ENCODE measurements at regions not wholly inside any gene's neighbourhood (a gene's known extent, or its start where the extent isn't known, plus 50 kb on each side); places are given as distances from the start of the nearest gene placed in this dataset.

DNA sequence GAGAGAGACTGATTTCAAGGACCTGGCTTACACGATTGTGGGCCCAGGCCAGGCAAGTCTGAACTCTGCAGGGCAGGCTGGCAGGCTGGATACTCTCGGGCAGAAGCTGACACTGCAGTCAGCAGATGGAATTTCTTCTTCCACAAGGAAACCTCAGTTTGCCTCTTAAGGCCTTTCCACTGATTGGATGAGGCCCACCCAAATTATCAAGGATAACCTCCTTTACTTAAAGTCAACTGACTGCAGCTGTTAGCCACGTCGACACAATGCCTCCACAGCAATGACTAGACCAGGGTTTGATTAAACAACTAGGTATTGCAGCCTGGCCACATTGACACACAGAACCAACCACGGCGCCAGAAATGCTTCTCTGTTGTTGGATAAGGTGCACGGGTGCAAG lies 130.5 kb downstream of the PSMG1 start:
- DNase-seq, result no peak

DNA sequence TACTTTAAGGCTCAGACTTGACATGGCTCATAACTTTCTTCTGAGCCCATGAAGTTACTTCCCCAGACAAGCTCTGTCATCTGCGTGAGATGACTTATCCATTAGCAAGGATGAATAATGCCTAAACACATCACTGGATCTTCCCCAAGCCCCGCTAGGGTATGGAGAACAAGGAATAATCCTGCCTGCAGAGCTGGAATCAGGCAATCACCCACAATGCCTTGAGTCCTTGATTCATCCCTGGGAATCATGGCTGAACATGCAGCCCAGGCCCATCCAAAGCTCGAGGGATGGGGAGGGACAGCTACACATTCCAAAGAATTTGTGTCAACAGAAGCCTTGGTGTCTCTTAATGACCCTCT lies 131.7 kb downstream of the PSMG1 start:
- no peak for DNase-seq

DNA sequence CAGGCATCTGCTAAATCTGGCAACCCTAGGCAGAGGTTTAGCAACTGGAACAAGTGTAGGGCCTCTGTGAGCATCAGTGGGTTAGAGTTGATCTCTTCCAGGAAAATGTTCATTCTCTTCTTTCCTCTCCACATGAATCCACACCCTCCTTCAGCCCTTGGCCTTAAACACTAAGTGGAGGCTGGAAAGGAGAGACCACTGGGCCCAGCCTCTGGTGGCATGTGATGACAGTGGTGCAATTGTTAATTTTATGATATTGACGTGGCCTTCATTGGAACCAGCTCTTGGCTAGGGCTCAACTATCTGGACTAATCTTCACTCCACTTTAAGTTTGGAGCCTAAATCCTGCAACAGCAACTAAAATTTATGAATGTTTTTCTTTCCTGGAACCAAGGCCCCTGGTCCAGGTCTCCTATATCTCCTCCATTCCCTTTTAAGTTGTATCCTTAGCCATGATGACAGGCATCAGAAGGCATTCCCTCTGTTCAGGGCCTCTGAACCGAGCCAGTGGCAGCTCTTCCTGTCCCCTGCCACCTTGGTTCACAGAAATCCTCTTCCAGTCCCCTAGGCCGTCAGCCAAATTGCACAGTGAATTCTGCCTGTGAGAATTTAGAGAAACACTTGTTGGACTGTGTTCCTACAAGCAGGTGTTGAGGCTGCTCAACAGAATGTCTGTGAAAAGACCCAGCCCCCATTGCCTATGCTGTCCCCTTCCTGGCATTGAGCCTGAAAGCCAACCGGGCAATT lies 132.2 kb downstream of the PSMG1 start:
- no peak for DNase-seq

DNA sequence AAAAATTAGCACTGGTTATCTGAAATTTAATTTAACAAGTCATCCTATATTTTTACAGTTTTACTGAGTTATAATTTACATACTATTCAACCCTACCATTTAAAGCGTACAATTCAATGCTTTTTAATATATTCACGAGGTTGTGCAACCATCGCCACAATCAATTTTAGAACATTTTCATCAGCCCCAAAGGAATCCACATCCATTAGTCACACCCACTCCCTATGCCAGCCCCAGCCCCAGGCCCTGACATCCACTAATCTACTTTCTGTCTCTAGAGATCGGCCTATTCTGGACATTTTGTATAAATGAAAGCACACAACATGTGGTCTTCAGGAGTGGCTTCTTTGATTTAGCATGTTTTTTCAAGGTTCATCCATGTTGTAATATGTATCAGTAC lies 134.7 kb downstream of the PSMG1 start:
- DNase-seq, result no peak

DNA sequence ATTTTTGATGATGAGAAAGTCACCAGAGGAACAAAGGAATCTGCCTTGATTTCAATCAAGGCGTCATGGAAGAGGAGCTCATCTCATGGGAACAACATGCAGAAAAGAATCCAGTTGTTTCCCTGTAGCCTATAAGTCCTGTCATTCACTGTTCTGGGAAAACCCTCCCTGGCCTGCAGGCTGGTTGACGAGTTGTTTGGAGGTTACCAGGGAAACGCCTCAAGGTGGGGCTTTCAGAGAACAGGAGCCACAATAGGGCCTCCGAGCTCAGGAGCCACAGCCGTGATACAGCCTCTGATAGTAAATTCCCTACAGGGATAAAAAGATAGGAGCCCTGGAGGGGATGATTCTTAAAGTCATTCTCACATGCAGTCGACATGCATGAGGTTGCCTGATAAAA lies 135.2 kb downstream of the PSMG1 start:
- DNase-seq, result no peak

DNA sequence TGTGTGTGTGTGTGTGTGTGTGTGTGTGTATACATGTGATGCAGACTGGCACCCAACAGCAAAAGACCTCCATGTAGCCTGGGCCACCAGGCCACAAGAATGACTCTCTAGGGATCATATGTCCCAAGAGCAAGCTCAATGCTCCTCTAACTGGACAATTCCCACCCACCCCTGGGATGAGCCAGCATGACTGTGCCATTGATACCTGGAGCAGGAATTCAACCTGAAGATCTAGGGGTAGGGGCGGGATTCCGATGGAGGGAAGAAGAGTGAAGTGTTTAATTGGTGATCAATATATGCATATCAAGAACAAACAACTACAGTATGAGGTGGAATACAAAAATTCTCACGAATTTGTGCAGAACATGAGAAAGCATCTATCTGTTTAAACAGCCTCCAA lies 136.2 kb downstream of the PSMG1 start:
- no peak for DNase-seq

DNA sequence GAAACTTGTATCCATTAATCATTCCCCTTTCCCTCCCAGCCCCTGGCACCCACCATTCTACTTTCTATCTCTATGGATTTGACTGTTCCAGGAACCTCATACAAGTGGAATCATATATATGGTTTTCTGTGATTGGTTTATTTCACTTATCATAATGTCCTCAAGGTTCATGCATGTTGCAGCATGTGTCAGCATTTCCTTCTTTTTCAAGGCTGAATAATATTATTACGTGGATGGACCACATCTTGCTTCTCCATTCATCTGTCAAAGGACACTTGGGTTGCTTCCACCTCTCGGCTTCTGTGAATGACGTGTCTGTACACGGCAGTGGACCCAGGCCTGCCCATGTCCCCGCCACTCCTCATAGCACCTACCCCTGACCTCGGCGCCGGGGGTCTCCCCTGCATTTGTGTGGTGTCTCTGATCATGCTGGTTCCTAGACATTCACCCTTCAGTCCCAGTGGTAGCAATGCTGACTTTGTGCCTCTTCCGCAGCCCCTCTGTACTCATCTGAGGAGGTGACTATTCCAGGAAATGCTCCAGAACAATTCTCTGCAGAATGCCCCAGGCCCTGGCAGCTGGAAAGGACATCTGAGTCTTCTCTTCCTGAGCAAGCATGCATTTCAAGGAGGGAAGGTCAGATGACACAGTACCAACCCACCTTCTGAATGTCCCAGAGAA lies 136.9 kb downstream of the PSMG1 start:
- DNase-seq, result no peak

DNA sequence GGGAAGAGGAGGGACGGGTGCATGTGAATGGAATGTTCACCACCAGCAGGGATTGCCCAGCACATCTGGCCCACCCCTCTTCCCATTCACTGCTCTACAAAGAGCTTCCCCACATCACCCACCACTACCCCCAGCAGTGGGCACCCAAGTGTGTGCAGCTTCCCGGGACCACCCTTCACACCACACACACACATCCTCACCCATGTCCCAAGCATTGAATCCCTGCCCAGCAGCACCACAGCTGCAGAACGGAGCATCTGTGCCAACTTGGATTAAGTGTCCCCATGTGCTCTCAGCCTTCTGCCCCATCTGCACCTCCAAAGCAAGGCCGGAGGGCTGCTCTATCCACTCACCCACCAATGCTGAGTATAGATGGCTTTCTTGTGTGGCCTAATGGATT lies 141.4 kb downstream of the PSMG1 start:
- DNase-seq, result no peak

DNA sequence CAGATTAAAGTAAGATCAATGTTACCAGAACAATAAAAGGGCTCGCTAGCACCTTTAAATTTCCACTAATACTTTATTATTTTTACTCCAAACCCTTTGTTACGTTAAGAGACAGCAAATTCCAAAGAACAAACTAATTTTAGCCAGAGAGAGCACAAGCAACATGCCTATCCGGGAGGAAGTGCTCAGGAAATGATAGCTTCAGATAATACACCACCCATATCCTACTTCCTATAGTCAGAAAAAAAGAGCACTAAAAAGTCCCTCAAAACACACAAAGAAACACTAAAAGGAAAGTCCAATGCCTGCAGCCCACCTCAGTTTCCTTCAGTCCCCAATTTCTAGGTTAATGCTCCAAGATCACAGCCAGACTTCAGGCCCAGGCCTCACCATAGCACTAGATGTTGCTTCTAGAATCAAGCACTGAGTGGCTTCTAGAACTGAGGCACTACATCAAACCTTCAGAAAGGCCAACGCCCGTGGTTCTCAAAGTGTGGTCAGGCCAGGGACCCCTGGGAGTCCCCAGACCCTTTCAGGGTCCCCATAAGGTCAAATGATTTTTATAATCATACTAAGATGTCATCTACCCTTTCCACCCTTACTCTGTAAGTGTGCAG lies 142.6 kb downstream of the PSMG1 start:
- DNase-seq, result no peak

DNA sequence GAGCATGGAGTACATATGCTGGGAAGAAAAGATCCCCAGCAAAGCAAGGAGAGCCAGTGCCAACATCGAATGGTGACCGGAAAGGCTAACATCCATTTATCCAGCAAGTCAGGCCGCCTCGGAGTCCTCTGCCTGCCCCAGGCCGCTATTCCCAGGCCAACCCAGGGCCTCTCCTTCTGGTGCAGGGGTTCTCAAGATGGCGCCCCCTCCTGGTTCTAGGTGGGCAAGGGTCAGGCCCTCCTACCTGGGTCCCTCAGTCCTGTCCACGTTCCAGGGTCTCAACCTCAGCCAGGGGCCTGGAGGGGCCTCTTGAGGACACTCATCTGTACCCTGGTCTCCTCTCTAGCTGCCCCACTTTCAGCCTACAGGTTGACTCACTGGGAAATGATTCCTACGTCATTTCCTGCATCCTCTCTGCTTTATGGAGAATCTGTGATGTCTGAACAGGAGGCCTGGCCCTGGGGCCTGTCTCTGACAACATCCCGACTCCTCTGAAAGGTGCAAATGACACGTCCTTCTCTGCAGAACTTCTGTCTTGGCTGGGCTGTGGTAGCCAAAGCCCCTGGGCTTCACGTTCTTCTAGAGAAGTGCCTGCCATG lies 145.3 kb downstream of the PSMG1 start:
- DNase-seq, result no peak

DNA sequence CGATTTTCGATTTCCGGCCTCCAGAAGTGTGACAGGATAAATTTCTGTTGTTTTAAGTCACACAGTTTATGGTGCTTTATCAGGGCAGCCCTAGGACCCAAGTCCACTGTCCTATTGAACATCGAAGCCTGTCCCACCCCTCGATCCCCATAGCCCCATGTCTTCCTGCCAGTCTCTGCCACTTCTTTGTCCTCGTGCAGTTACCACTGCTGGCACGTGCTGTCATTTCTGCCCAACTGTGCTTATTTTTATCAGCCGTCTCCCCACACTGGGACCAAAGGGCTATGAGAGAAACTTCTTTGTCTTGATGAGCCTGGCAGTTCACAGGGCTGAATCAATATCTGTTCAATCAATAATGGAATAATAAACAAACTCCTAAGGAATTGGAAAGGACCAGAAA lies 146.7 kb downstream of the PSMG1 start:
- no peak for DNase-seq

DNA sequence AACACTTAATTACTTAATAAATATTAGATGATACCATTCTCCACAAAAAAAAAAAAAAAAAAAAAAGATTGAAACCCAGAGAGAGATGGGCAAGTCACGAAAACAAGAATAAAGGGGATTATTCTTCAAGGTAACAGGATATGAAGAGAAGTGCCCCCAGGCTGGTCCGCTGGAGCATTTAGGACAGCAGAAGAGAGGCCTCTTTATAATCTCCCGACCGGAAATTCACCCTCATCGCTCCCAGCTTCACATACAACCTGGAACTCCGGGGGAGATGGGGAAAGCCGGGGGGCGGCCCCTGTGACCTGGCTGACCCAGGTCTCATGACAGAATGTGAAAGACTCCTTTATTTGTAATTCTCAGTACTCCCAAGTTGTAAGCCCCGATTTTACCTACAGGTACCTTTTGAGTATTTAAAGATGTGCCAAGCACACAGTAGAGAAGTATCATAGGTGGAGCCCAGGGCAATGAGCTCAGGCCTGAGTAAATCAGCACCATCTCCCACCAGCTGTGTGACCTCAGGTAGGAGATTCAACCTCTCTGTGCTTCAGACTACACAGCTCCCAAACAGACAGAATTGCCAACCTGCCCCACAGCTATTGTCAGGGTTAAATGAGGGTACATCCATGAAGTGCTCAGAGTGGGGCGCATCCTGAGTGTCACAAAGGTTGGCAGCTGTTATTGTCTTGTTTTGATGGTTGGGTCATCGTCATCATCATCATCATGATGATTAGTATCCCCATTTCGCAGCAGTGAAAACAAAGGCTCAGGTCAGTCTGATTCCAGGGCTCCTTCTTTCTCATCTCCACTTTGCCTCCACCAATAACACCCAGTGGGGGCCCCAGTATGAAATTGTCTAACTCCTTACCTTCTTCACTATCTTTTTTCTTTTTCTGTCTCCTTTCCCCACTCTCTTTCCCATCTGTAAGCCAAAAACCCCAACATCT lies 148.4 kb downstream of the PSMG1 start:
- DNase-seq, result no peak

DNA sequence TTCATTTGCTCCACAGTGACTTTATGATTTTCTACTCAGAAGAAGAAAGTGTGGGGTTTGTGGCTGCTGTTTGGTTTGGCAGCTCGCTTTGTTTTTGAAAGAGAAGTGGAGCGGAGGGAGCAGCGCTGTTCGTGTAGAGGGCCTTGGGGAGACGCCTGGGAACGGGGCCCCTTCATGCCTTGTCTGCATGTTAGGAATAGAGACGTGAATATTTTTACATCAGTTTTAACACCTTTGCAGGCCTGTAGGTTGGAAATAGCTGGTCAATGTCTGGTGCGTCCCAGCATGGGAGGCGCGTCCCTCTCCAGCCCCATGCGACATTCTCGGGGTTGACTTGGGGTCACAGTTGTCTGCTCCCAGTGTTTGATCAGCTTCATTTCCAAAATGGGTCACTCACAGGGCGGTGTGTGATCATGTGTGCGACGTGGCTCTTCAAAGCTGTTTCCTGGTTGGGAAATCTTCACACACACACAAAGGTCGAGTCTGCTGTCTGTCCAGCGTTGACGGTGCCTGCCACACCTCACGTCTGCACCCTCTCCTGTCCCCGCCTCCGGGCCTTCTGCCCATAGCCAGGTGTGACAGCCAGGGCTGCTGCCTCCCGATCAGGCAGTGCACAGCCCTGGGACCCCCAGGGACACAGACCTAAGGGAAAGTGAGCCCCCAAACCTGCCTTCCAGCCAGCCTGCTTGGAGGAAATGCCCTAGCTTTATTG lies 149.2 kb downstream of the PSMG1 start:
- no peak for DNase-seq

DNA sequence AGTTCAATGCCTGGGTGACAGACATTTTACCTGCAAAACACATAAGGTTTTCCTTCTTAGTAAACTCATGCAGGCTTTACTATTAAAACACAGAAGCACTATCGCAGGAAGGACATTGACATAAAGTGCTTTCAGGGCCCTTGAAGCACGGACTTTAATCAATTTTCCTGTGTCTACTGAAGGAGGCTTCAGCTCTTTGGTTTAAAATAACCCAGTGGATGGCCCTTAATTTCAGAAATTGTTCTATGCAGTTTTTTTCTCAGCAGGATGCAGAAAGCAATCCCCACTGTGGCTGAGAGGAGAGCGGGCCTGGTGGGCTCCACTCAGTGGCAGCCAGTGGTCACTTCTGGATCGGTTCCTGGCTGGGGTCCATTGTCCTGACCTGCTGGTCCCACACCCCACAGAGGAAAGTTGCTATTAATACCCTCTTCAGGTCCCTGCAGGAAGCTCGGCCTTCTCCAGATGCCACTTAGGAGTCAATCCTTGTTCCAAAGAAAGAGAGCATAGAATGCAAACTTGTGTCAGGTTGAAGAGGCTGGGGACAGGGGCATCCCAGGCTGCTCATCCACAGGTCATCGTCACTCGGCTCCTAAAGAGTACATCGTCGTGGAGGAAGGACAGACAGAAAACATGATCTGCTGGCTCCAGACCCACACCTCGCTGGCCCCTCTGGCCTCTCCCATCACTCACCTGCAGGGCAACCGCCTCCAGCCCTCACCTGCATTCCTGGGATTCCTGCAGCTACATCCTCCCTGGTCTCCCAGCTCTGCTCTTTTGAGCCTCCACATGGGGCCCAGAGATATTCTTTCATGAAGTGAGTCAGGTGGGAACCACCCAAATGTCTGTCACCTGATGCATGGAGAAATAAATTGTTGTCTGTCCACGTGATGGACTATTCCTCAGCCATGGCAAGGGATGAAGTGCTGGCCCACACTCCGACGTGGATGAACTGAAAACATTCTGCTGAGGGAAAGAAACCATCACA lies 153.1 kb downstream of the PSMG1 start:
- no peak for DNase-seq

DNA sequence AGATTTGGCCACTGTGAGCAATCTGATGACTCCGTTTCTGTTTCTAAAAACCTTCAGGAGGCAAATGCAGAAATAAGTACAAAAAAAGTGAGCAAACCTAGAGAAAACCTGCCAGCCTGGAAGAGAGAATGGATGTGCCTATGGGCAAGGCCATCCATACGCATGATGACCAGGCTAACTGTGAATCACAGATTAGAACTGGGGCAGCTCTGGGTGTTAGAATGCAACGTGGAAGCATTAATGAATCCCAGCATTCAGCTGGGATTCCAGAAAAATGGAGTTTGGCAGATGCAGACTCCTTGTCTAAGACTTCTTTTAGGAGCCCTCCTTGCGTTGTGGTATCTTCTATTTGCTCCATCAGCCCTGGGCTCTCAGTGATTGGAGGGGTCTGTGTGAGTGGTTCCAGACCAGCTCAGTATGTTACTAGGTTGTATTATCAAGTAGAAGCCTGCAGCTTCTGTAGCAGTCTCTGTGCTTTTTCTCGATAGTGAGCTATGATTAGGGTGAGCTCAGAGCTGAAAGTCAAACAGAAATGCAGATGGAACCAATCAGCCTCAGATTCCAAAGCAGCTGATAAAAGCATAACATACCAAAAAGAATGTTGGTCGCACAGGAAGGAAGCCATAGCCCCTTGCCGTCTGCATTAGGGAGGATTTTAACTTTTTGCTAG lies 154.0 kb downstream of the PSMG1 start:
- no peak for DNase-seq

DNA sequence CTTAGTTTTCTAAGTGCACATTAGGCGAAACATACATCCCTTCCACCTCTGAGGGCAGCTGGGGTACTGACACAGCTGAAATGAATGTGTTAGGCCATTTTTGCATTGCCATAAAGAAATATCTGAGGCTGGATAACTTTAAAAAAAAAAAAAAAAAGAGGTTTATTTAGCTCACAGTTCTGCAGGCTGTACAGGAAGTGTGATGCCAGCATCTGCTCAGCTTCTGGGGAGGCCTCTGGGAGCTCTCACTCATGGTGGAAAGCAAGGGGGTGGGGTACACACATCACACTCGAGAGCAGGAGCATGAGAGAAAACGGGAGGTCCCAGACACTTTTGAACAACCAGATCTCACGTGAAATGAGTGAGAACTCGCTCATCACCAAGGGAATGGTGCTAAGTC lies 158.1 kb downstream of the PSMG1 start:
- no peak for DNase-seq

DNA sequence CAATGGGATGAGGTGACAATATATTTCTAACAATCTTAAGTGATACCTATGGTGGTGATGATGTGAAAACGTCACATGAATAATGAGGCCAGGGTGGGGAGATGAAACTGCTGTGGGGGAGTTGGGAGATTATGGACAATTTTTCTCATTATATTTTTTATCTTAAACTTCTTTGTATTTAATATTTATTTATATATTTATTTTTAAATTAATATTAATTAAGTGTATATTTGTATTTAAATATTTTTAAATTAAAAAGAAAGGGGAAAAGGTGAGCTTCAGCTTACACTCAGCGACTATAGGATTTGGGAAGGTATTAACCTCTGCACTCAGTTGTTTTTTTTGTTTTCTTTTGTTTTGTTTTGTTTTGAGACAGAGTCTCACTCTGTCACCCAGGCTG lies 158.7 kb downstream of the PSMG1 start:
- DNase-seq, result no peak

DNA sequence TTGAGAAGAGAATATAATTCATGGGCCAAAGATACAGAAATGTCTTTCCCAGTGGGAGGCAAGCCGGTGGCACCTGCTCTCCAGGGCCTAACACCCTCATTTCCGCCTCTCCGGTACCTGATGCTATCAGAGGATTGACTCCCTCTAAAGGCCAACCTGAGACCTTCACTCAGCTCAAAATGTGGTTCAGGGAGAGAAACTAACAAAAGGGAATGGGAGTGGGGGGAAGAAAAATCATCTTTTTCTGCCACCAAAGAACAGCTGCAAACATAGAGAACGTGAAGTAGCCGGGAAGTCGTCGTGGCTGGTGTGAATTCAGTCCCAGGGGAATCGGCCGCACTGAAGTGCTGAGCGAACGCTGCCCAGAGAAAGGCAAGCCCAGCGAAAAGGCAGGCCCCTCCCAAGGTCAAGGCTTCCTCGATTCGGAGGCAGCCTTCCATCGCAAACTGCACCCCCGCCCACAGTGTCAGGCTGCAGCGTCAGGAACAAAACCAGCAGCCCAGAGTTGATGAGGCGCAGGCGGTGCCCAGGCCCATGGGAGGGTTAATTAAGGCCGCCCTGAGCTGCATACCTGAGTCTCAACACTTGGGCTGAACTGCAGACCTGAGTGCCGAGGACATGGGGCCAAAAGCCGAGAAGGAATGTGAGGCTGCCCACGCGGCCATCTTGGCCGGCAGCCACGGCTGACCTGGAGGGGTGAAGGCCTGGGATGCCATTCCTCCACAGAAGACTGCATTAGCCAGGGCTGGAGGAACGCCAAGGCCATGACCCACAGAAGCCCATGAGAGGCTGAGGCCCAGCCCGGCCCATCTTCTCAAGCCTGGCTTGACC lies 160.2 kb downstream of the PSMG1 start:
- DNase-seq, result no peak

DNA sequence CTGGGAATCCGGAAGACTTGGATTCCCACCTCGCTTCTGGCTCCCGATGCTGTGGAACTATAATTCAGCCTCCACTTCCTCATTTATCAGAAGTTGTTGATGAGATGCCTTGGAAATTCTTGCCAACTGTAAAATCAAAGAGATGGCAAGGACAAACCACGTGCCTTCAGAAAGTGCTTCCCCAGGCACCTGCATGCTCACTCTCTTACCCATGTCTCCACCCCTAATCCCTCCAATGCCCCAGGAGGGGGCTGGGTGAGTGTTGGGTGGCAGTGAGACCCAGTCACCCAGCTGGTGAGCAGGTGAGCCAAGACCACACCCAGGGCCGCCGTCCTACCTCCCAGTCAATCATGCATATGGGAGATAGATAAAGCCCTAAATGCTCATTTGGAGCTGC lies 160.8 kb downstream of the PSMG1 start:
- DNase-seq, result no peak

Data from activated gamma-delta T cell treated with Interleukin-2 at 50 U/mL for 16 hours (primary cell).